MM.1S (cell line): ENCODE measurements at regions not wholly inside any gene's neighbourhood (a gene's known extent, or its start where the extent isn't known, plus 50 kb on each side); places are given as distances from the start of the nearest gene placed in this dataset.

Experiments
- CTCF ChIP-seq: fragments of 300-600 bp; sonication (generic); IDR thresholded peaks from 2 replicates; pipeline ENCODE4 v1.5.1; 2016; ENCODE audit warnings: antibody characterized with exemption, low read length, mixed read lengths
- EZH2 ChIP-seq: fragments of 300-600 bp; sonication (generic); optimal IDR thresholded peaks from 2 replicates; pipeline ENCODE3; 2017; ENCODE audit warnings: low read depth, mild to moderate bottlenecking, antibody characterized with exemption, low read length, mixed read lengths
- EZH2phosphoT487 ChIP-seq: fragments of 300-600 bp; sonication (generic); IDR thresholded peaks from 2 replicates; pipeline ENCODE4 v1.6.1; 2018; ENCODE audit warnings: antibody characterized with exemption, low read length

DNA sequence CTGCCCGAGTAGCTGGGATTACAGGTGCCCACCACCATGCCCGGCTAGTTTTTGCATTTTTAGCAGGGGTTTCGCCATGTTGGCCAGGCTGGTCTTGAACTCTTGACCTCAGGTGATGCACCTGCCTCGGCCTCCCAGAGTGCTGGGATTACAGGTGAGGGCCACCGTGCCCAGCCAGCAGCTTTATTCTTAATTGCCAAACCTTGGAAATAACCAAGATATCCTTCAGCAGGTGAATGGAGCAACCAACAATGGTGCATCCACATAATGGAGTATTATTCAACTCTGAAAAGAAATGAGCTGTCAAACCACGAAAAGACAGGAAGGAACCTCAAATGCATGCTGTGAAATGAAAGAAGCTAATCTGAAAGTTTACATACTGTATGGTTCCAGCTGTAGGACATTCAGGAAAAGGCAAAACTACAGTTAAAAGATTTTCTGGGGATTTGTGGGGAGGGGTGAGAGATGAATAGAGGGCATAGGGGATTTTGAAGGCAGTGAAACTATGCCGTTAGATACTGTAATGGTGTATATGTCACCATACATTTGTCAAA lies 118.8 kb upstream of the CCND2 start:
- TF ChIP-seq CTCF = no peak
- TF ChIP-seq EZH2 = no peak
- no peak for TF ChIP-seq EZH2phosphoT487
